Thyroid gland (tissue), 4 donors: ENCODE measurements at regions not wholly inside any gene's neighbourhood (a gene's known extent, or its start where the extent isn't known, plus 50 kb on each side); places are given as distances from the start of the nearest gene placed in this dataset.

ENCODE experiments used
- CTCF ChIP-seq, 6 experiments: fragments of 200-600 bp in 3 of 6; fragments of 450-650 bp in 3 of 6; sonication (generic) in 3 of 6; IDR thresholded peaks; one replicate each; pipeline ENCODE4 v1.5.1; 2016 to 2019; ENCODE audit warnings: antibody characterized with exemption in 6 of 6, mild to moderate bottlenecking in 2 of 6, inconsistent platforms in 1 of 6, moderate library complexity in 1 of 6
- POLR2A ChIP-seq, 2 donors: fragments of 450-650 bp; IDR thresholded peaks; one replicate each; pipeline ENCODE4 v1.6.1; 2017; ENCODE audit warnings: antibody characterized with exemption in 2 of 2, mild to moderate bottlenecking in 2 of 2, moderate library complexity in 1 of 2

GRCh38 chr2:217717646-217718045 lies 285.1 kb downstream of the TNS1 start:
- no peak for TF ChIP-seq POLR2A (IDR thresholded peaks at IDR 0.05)
- no peak for TF ChIP-seq CTCF (IDR thresholded peaks at IDR 0.05)
